ENCODE measurements at regions not wholly inside any gene's neighbourhood (a gene's known extent, or its start where the extent isn't known, plus 50 kb on each side); places are given as distances from the start of the nearest gene placed in this dataset.

- ChIA-PET POLR2A (no interaction called here), CTCF (interaction anchor here (1.6 kb wide), 1 partner anchor 85 kb away, joined by 4 read pairs; no protein-coding TSS in a partner anchor)
- Histone ChIP-seq H3K4me1 (ENCODE audit: control insufficient read depth, insufficient read depth, low read length) (no peaks in the 10 kb centered on the region), H3K27ac (ENCODE audit: extremely low read depth, low read depth, low read length) (no peak overlapping the region), H3K9me3 (ENCODE audit: control insufficient read depth, insufficient read depth, low read depth, low read length) (no peaks in the 10 kb centered on the region), H3K36me3 (ENCODE audit: control insufficient read depth in 2 of 2, insufficient read depth in 1 of 2, low read length in 2 of 2) (no peaks in the 10 kb centered on the region), H3K4me3 (ENCODE audit: low read depth, low read length) (no peak overlapping the region)
- TF ChIP-seq ZNF610 (tag by site-specific recombination; IDR thresholded peaks at IDR 0.05; ENCODE audit: borderline replicate concordance) (no peak), ZNF2 (tag by site-specific recombination; IDR thresholded peaks at IDR 0.05) (no peak), GFI1B (tag by site-specific recombination; IDR thresholded peaks at IDR 0.05) (no peak), HOXD13 (CRISPR knock-in tag; IDR thresholded peaks at IDR 0.05; ENCODE audit: borderline replicate concordance) (no peak), SALL2 (tag by site-specific recombination; IDR thresholded peaks at IDR 0.05; ENCODE audit: borderline replicate concordance) (no peak), ZNF660 (tag by site-specific recombination; IDR thresholded peaks at IDR 0.05) (no peak)
- TF ChIP-seq, protein P1, sequence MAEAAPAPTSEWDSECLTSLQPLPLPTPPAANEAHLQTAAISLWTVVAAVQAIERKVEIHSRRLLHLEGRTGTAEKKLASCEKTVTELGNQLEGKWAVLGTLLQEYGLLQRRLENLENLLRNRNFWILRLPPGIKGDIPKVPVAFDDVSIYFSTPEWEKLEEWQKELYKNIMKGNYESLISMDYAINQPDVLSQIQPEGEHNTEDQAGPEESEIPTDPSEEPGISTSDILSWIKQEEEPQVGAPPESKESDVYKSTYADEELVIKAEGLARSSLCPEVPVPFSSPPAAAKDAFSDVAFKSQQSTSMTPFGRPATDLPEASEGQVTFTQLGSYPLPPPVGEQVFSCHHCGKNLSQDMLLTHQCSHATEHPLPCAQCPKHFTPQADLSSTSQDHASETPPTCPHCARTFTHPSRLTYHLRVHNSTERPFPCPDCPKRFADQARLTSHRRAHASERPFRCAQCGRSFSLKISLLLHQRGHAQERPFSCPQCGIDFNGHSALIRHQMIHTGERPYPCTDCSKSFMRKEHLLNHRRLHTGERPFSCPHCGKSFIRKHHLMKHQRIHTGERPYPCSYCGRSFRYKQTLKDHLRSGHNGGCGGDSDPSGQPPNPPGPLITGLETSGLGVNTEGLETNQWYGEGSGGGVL (tag by site-specific recombination; IDR thresholded peaks at IDR 0.05), result no peak
Measured at GRCh38 chr13:30027569-30028455, 177.4 kb upstream of the UBL3 start.

GRCh38 chr13:30026909-30027308 lies 176.5 kb upstream of the UBL3 start:
- Histone ChIP-seq H3K27ac (ENCODE audit: extremely low read depth, low read depth, low read length) (no peak overlapping the region), H3K36me3 (ENCODE audit: control insufficient read depth in 2 of 2, insufficient read depth in 1 of 2, low read length in 2 of 2) (no peaks in the 10 kb centered on the region), H3K4me3 (ENCODE audit: low read depth, low read length) (no peak overlapping the region), H3K4me1 (ENCODE audit: control insufficient read depth, insufficient read depth, low read length) (no peaks in the 10 kb centered on the region), H3K9me3 (ENCODE audit: control insufficient read depth, insufficient read depth, low read depth, low read length) (no peaks in the 10 kb centered on the region)
- TF ChIP-seq ZNF169 (tag by site-specific recombination; IDR thresholded peaks at IDR 0.05), result no peak
- TF ChIP-seq ZNF433 (tag by site-specific recombination; IDR thresholded peaks at IDR 0.05; ENCODE audit: low read depth), result no peak
- no peak for TF ChIP-seq PRDM1 (tag by site-specific recombination; IDR thresholded peaks at IDR 0.05)
- TF ChIP-seq, protein P2, sequence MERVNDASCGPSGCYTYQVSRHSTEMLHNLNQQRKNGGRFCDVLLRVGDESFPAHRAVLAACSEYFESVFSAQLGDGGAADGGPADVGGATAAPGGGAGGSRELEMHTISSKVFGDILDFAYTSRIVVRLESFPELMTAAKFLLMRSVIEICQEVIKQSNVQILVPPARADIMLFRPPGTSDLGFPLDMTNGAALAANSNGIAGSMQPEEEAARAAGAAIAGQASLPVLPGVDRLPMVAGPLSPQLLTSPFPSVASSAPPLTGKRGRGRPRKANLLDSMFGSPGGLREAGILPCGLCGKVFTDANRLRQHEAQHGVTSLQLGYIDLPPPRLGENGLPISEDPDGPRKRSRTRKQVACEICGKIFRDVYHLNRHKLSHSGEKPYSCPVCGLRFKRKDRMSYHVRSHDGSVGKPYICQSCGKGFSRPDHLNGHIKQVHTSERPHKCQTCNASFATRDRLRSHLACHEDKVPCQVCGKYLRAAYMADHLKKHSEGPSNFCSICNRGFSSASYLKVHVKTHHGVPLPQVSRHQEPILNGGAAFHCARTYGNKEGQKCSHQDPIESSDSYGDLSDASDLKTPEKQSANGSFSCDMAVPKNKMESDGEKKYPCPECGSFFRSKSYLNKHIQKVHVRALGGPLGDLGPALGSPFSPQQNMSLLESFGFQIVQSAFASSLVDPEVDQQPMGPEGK (tag by site-specific recombination; IDR thresholded peaks at IDR 0.05), result no peak
- TF ChIP-seq ZNF335 (tag by site-specific recombination; conservative IDR thresholded peaks at IDR 0.05), result no peak
- no peak for TF ChIP-seq ZNF324 (tag by site-specific recombination; IDR thresholded peaks at IDR 0.05)
- no peak for TF ChIP-seq ZNF580 (tag by site-specific recombination; IDR thresholded peaks at IDR 0.05)
- no peak for TF ChIP-seq ZFP3 (tag by site-specific recombination; IDR thresholded peaks at IDR 0.05; ENCODE audit: low read depth)
- no peak for TF ChIP-seq ZNF558 (tag by site-specific recombination; IDR thresholded peaks at IDR 0.05)
- TF ChIP-seq ZBTB1 (tag by site-specific recombination; IDR thresholded peaks at IDR 0.05), result no peak
- TF ChIP-seq SP2 (tag by site-specific recombination; IDR thresholded peaks at IDR 0.05), result no peak
- TF ChIP-seq ZNF221 (tag by site-specific recombination; IDR thresholded peaks at IDR 0.05; ENCODE audit: borderline replicate concordance), result no peak
- TF ChIP-seq BCL6B (tag by site-specific recombination; IDR thresholded peaks at IDR 0.05), result no peak
- TF ChIP-seq ZBTB49 (tag by site-specific recombination; IDR thresholded peaks at IDR 0.05; ENCODE audit: low read depth), result no peak
- POLR2A ChIA-PET, result no interaction called here
- CTCF ChIA-PET, result interaction anchor here (0.6 kb wide), 1 partner anchor 320 kb away, joined by 3 read pairs; no protein-coding TSS in a partner anchor
